H1 (cell line): ENCODE measurements at regions not wholly inside any gene's neighbourhood (a gene's known extent, or its start where the extent isn't known, plus 50 kb on each side); places are given as distances from the start of the nearest gene placed in this dataset.

Source experiments
- CTCF ChIA-PET: fragments of 300-600 bp; sonication (Branson Sonifier 250); formaldehyde crosslinking; loops from one replicate; lab custom pipeline; 2021; ENCODE audit not compliant: partially characterized antibody; lab: Charles Lee
- POLR2A ChIA-PET: fragments of 300-600 bp; sonication (Branson Sonifier 250); formaldehyde crosslinking; loops from one replicate; lab custom pipeline; 2021; ENCODE audit warnings: inconsistent platforms; ENCODE audit not compliant: partially characterized antibody; lab: Charles Lee
- DNase-seq, 2 experiments: peaks; one replicate each; pipeline versions ENCODE4 v3.0.0 to v3.0.0-alpha.2; 2010 to 2022; ENCODE audit warnings: low spot score in 2 of 2, low read depth in 1 of 2, mixed read lengths in 1 of 2
- FAIRE-seq: peaks from 2 replicates; lab custom pipeline; 2011; peaks lifted over from hg19 to GRCh38; lab: Jason Lieb, UNC
- H2AFZ ChIP-seq: 2 replicates; pipeline ENCODE4 v1.8.1; 2012; ENCODE audit warnings: low read length, inconsistent platforms
- H2AK5ac ChIP-seq: 2 replicates; pipeline ENCODE4 v1.6.1; 2013; ENCODE audit warnings: low read depth, low read length
- H2BK120ac ChIP-seq: replicated peaks from 2 replicates; pipeline ENCODE3; 2013; ENCODE audit warnings: low read depth, low read length, inconsistent platforms
- H2BK12ac ChIP-seq: 2 replicates; pipeline ENCODE4 v1.6.1; 2013; ENCODE audit warnings: low read depth, low read length
- H2BK15ac ChIP-seq: 2 replicates; pipeline ENCODE4 v1.6.1; 2013; ENCODE audit warnings: low read length
- H2BK20ac ChIP-seq: 2 replicates; pipeline ENCODE4 v1.6.1; 2013; ENCODE audit warnings: low read length
- H2BK5ac ChIP-seq: 2 replicates; pipeline ENCODE4 v1.6.1; 2013; ENCODE audit warnings: low read depth, low read length
- H3K14ac ChIP-seq: 2 replicates; pipeline ENCODE4 v1.6.1; 2013; ENCODE audit warnings: inconsistent platforms; ENCODE audit not compliant: insufficient read length
- H3K18ac ChIP-seq: 2 replicates; pipeline ENCODE4 v1.6.1; 2013; ENCODE audit warnings: low read length; ENCODE audit errors: extremely low read depth
- H3K23ac ChIP-seq: 2 replicates; pipeline ENCODE4 v1.6.1; 2013; ENCODE audit warnings: inconsistent platforms; ENCODE audit not compliant: insufficient read length
- H3K23me2 ChIP-seq: 2 replicates; pipeline ENCODE4 v1.6.1; 2013; ENCODE audit warnings: low read depth, low read length
- H3K27ac ChIP-seq: 2 replicates; pipeline ENCODE4 v1.6.1; 2011; ENCODE audit warnings: low read depth, low read length, inconsistent platforms
- H3K27me3 ChIP-seq, 4 experiments: replicated peaks in 1 of 4; 1 replicate in 1 of 4; 2 replicates in 3 of 4; pipeline versions ENCODE4 v1.6.1 to v1.8.1; 2011 to 2013; ENCODE audit warnings: low read length in 3 of 4, mild to moderate bottlenecking in 3 of 4, inconsistent platforms in 2 of 4, mixed read lengths in 2 of 4, moderate library complexity in 1 of 4; ENCODE audit not compliant: control insufficient read depth in 3 of 4, insufficient read depth in 3 of 4; ENCODE audit errors: extremely low read depth in 1 of 4
- H3K36me3 ChIP-seq, 4 experiments: 2 replicates each; pipeline versions ENCODE4 v1.6.1 to v1.8.1; 2011 to 2013; ENCODE audit warnings: mild to moderate bottlenecking in 4 of 4, low read length in 3 of 4, moderate library complexity in 2 of 4, control low read depth in 1 of 4, inconsistent platforms in 1 of 4; ENCODE audit not compliant: insufficient read depth in 4 of 4, control insufficient read depth in 2 of 4
- H3K4ac ChIP-seq: replicated peaks from 2 replicates; pipeline ENCODE3; 2013; ENCODE audit warnings: low read length, low read depth, mixed read lengths, inconsistent platforms; ENCODE audit not compliant: insufficient read length
- H3K4me1 ChIP-seq, 4 experiments: replicated peaks in 1 of 4; 1 replicate in 1 of 4; 2 replicates in 3 of 4; pipeline versions ENCODE4 v1.6.1 to v1.8.1; 2011 to 2013; ENCODE audit warnings: low read length in 3 of 4, inconsistent platforms in 2 of 4, mixed read lengths in 1 of 4; ENCODE audit not compliant: insufficient read depth in 4 of 4, control insufficient read depth in 3 of 4
- H3K4me2 ChIP-seq, 2 experiments: 2 replicates each; pipeline versions ENCODE4 v1.6.1 to v1.8.1; 2011 to 2013; ENCODE audit warnings: low read depth in 2 of 2, low read length in 2 of 2, control low read depth in 1 of 2, inconsistent platforms in 1 of 2, mild to moderate bottlenecking in 1 of 2; ENCODE audit not compliant: insufficient read depth in 1 of 2
- H3K4me3 ChIP-seq, 4 experiments: fragments of 200-600, 300-600 bp in 1 of 4; sonication (generic), shearing (Covaris generic), sonication (Bioruptor Twin) in 1 of 4; 2 replicates each; pipeline versions ENCODE4 v1.5.1 to v1.8.1; 2011 to 2016; ENCODE audit warnings: low read length in 4 of 4, low read depth in 3 of 4, control low read depth in 2 of 4, inconsistent platforms in 2 of 4, mild to moderate bottlenecking in 2 of 4, mixed read lengths in 1 of 4, moderate library complexity in 1 of 4; ENCODE audit not compliant: insufficient read depth in 2 of 4; ENCODE audit errors: extremely low read depth in 1 of 4
- H3K56ac ChIP-seq: replicated peaks from 2 replicates; pipeline ENCODE3; 2013; ENCODE audit warnings: low read depth, mild to moderate bottlenecking, mixed read lengths, low read length, inconsistent platforms; ENCODE audit not compliant: insufficient read length
- H3K79me1 ChIP-seq: 2 replicates; pipeline ENCODE4 v1.6.1; 2013; ENCODE audit warnings: low read depth, low read length, control low read depth
- H3K79me2 ChIP-seq, 2 experiments: 2 replicates each; pipeline versions ENCODE4 v1.6.1 to v1.8.1; 2012 to 2013; ENCODE audit warnings: low read length in 2 of 2, mild to moderate bottlenecking in 2 of 2, inconsistent platforms in 1 of 2; ENCODE audit not compliant: insufficient read depth in 2 of 2, control insufficient read depth in 1 of 2
- H3K9ac ChIP-seq, 4 experiments: replicated peaks in 1 of 4; 1 replicate in 1 of 4; 2 replicates in 3 of 4; pipeline versions ENCODE4 v1.6.1 to v1.8.1; 2011 to 2013; ENCODE audit warnings: low read depth in 3 of 4, low read length in 3 of 4, control low read depth in 2 of 4, mild to moderate bottlenecking in 2 of 4, moderate library complexity in 2 of 4, inconsistent platforms in 1 of 4; ENCODE audit errors: extremely low read depth in 1 of 4
- H3K9me3 ChIP-seq, 2 experiments: 2 replicates each; pipeline versions ENCODE4 v1.6.1 to v1.8.1; 2012 to 2013; ENCODE audit warnings: mild to moderate bottlenecking in 2 of 2, moderate library complexity in 2 of 2, control low read depth in 1 of 2, inconsistent platforms in 1 of 2, low read depth in 1 of 2, low read length in 1 of 2, mixed read lengths in 1 of 2; ENCODE audit not compliant: insufficient read depth in 2 of 2
- H4K20me1 ChIP-seq, 2 experiments: replicated peaks in 1 of 2; 2 replicates each; pipeline versions ENCODE3 to v1.8.1; 2011 to 2013; ENCODE audit warnings: inconsistent platforms in 2 of 2, low read length in 2 of 2, mild to moderate bottlenecking in 1 of 2; ENCODE audit not compliant: insufficient read depth in 2 of 2, control insufficient read depth in 1 of 2
- H4K5ac ChIP-seq: 2 replicates; pipeline ENCODE4 v1.6.1; 2013; ENCODE audit warnings: low read length, low read depth, mixed read lengths, inconsistent platforms; ENCODE audit not compliant: insufficient read length
- H4K8ac ChIP-seq: 2 replicates; pipeline ENCODE4 v1.8.0; 2013; ENCODE audit warnings: mild to moderate bottlenecking, moderate library complexity, low read length, inconsistent platforms; ENCODE audit not compliant: insufficient read depth; ENCODE audit errors: extremely low read depth
- H4K91ac ChIP-seq: replicated peaks from 2 replicates; pipeline ENCODE3; 2013; ENCODE audit warnings: low read length, mixed read lengths, inconsistent platforms; ENCODE audit not compliant: insufficient read length
- CTCF ChIP-seq, 3 experiments: IDR thresholded peaks; 1 replicate in 2 of 3; 2 replicates in 1 of 3; pipeline versions ENCODE4 v1.5.1 to v1.6.1; 2011; ENCODE audit warnings: low read length in 3 of 3, mild to moderate bottlenecking in 3 of 3, inconsistent platforms in 2 of 3, low read depth in 1 of 3, moderate library complexity in 1 of 3; ENCODE audit not compliant: insufficient read depth in 1 of 3; ENCODE audit errors: control extremely low read depth in 1 of 3
- HDAC2 ChIP-seq, 2 experiments: fragments of 300-600 bp in 1 of 2; sonication (generic) in 1 of 2; IDR thresholded peaks; 2 replicates each; pipeline ENCODE4 v1.6.1; 2011 to 2012; ENCODE audit warnings: low read depth in 2 of 2, low read length in 2 of 2, mild to moderate bottlenecking in 2 of 2, moderate library complexity in 2 of 2, borderline replicate concordance in 1 of 2, inconsistent platforms in 1 of 2
- KDM4A ChIP-seq: IDR thresholded peaks from one replicate; pipeline ENCODE4 v1.7.1; 2012; ENCODE audit warnings: low read depth, mild to moderate bottlenecking, moderate library complexity, low read length, inconsistent platforms; ENCODE audit not compliant: severe bottlenecking
- MAX ChIP-seq: IDR thresholded peaks from 2 replicates; pipeline ENCODE4 v1.6.1; 2012; ENCODE audit warnings: inconsistent platforms
- NRF1 ChIP-seq: IDR thresholded peaks from 2 replicates; pipeline ENCODE4 v1.6.1; 2011; ENCODE audit warnings: mild to moderate bottlenecking, low read depth, low read length, improper control_type of control experiment
- SIRT6 ChIP-seq: IDR thresholded peaks from one replicate; pipeline ENCODE4 v1.7.1; 2012; ENCODE audit warnings: low read length, inconsistent platforms
- SIX5 ChIP-seq: IDR thresholded peaks from 2 replicates; pipeline ENCODE4 v1.6.1; 2011; ENCODE audit warnings: mild to moderate bottlenecking, low read depth, low read length
- WGBS, 2 experiments: shearing (Covaris generic) in 1 of 2; methylation state at CpG; one replicate each; pipeline versions ENCODE4 v1.1.6 to v1.1.7; 2013 to 2015; ENCODE audit warnings: low lambda C conversion rate in 2 of 2, mixed read lengths in 2 of 2, inconsistent platforms in 1 of 2, low coverage in 1 of 2, missing lambda C conversion rate in 1 of 2; ENCODE audit not compliant: insufficient replicate concordance in 2 of 2, insufficient coverage in 1 of 2, insufficient read length in 1 of 2; ENCODE audit errors: extremely low coverage in 1 of 2, missing lambda C conversion rate in 1 of 2; 5-methylcytosine and 5-hydroxymethylcytosine counted together

GRCh38 chr5:91754990-91755389 lies 371.9 kb upstream of the ARRDC3 start:
- H3K4me1 ChIP-seq: no peaks in the 10 kb centered on the region
- no peak overlapping the region for H2BK5ac ChIP-seq
- H3K23ac ChIP-seq: no peak overlapping the region
- H3K27me3 ChIP-seq: no peaks in the 10 kb centered on the region
- H2BK12ac ChIP-seq: no peak overlapping the region
- no peak overlapping the region for H4K8ac ChIP-seq
- no peak overlapping the region for H2AFZ ChIP-seq
- no peak overlapping the region for H3K18ac ChIP-seq
- CTCF ChIA-PET: no interaction called here
- H3K4me2 ChIP-seq: no peak overlapping the region
- H4K5ac ChIP-seq: no peak overlapping the region
- no peaks in the 10 kb centered on the region for H3K36me3 ChIP-seq
- no peak overlapping the region for H4K91ac ChIP-seq
- TF ChIP-seq SIRT6 (no peak), KDM4A (no peak), NRF1 (no peak), CTCF (IDR thresholded peaks at IDR 0.05; ENCODE audit: control extremely low read depth in 1 of 3, insufficient read depth in 1 of 3, low read depth in 1 of 3, low read length in 3 of 3) (no peak), HDAC2 (IDR thresholded peaks at IDR 0.05; ENCODE audit: borderline replicate concordance in 1 of 2, low read depth in 2 of 2, low read length in 2 of 2) (no peak), SIX5 (no peak), MAX (no peak)
- TF ChIP-seq, all 59 proteins: peak for 0
- no peak for FAIRE-seq
- H2BK120ac ChIP-seq: no peak overlapping the region
- H3K56ac ChIP-seq: no peak overlapping the region
- 79% methylated on average over 1 of the region's 1 CpG; no CpG with 5 or more reads in 1 of the 2 experiments for WGBS, 2 experiments
- H4K20me1 ChIP-seq: no peaks in the 10 kb centered on the region
- H2BK20ac ChIP-seq: no peak overlapping the region
- no peaks in the 10 kb centered on the region for H3K79me2 ChIP-seq
- no peak overlapping the region for H3K14ac ChIP-seq
- no peak overlapping the region for H3K9ac ChIP-seq
- no peaks in the 10 kb centered on the region for H3K23me2 ChIP-seq
- POLR2A ChIA-PET: no interaction called here
- no peak overlapping the region for H2AK5ac ChIP-seq
- no peaks in the 10 kb centered on the region for H3K79me1 ChIP-seq
- H2BK15ac ChIP-seq: no peak overlapping the region
- no peak for DNase-seq
- H3K4ac ChIP-seq: no peak overlapping the region
- H3K9me3 ChIP-seq: no peaks in the 10 kb centered on the region
- no peak overlapping the region for H3K4me3 ChIP-seq
- H3K27ac ChIP-seq: no peak overlapping the region
